Hematopoietic multipotent progenitor cell treated with erythropoietin and hydrocortisone succinate and interleukin-3 and kit ligand, for 4 days (in vitro differentiated cells): ENCODE measurements at regions not wholly inside any gene's neighbourhood (a gene's known extent, or its start where the extent isn't known, plus 50 kb on each side); places are given as distances from the start of the nearest gene placed in this dataset.
"Not testable (repeated sequence)": the region's sequence is repeated elsewhere in the genome, so short reads cannot be mapped to it uniquely, and the experiment has no call there.

Source experiments
- DNase-seq: peaks from one replicate; pipeline ENCODE4 v3.0.0-alpha.2; 2015

DNA sequence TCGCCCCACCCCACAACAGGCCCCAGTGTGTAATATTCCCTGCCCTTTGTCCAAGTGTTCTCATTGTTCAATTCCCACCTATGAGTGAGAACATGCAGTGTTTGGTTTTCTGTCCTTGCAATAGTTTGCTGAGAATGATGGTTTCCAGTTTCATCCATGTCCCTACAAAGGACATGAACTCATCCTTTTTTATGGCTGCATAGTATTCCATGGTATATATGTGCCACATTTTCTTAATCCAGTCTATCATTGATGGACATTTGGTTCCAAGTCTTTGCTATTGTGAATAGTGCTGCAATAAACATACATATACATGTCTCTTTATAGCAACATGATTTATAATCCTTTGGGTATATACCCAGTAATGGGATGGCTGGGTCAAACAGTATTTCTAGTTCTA is 132.7 kb downstream of the SNX10 start:
- not testable (repeated sequence) for DNase-seq

DNA sequence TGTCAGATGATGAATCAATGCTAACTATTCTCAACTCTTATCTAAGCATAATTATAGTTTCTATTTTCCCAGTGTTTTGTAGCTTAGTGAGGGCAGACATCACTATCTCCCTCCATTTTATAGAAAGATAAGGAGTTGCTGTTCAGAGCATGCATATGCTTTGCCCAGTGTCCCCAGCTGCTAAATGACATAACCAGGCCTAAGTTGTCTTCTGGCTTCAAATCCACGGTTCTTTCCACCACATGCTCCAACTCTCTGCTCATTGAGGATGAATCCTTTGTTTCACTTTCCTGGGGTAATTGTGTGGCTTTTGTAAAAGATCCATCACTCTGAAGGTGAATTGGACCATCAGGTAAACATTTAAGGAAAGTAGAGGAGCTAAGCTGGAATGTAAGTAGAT is 134.0 kb downstream of the SNX10 start:
- no peak for DNase-seq

DNA sequence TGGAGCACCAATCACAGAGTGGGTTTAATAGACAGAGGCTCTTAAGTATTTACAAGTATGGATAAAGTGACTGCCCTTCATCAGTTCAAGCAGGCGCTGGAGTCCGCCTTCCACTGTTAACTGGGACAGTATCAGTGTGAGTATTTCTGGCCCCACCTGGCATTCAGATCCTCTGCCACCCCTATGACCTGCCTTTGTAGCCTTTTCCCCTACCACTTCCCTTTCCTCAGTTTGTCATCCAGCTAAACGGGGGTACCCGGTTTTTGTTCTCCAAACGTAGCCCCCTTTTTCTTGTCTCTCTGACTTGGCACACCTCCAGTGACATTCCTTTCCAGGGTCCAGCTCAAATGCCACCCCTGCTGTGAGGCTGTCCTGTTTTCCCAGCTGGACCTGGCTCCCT is 134.4 kb downstream of the SNX10 start:
- DNase-seq: no peak

DNA sequence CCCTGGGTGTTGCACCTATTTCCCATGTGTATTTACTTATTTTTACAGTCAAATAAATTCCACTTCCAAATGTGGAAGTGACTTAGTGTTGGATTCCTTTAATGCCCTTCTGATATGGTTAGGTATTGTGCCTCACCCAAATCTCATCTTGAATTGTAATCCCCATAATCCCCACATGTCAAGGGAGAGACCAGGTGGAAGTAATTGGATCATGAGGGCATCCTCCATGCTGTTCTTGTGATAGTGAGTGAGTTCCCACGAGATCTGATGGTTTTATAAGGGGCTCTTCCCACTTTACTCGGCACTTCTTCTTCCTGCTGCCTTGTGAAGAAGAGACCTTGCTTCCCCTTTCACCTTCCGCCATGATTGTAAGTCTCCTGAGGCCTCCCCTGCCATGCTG is 136.9 kb downstream of the SNX10 start:
- DNase-seq: no peak

DNA sequence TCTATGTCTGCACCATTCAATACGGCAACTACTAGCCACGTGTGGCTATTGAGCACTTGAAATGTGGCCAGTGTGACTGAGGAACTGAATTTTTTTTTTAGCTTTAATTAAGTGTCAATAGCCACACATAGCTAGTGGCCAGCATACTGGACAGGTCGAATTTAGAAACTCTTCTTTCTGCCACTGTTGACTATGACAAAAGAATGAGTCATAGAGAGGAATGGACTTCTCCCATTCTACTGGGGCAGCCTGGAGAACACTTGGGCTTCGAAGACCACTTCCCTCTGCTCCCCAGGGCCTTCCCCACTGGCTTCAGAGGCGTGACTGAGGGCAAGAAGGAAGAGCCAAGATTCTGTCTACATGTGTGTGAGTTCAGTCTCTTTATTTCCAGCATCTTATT is 137.5 kb downstream of the SNX10 start:
- DNase-seq: no peak

DNA sequence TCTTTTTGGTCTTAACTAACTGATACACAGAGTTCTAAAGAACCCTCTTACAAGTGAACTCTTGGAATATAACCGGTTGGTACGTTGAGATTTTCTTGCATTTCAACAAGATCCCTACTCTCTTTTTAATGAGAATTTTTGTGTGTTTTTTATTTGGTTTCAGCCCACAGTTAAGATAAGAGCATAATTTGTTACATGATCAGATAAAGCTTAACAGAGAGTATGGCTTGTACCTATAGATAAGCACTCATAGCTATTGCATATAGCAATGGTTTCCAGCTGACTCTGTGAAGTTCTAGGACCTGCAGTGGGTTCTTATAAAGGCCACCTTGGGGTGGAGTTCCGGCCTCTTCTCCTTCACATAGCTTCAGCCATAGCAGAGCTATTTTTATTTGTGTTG is 143.3 kb downstream of the SNX10 start:
- peak; percentile 9 for DNase-seq

DNA sequence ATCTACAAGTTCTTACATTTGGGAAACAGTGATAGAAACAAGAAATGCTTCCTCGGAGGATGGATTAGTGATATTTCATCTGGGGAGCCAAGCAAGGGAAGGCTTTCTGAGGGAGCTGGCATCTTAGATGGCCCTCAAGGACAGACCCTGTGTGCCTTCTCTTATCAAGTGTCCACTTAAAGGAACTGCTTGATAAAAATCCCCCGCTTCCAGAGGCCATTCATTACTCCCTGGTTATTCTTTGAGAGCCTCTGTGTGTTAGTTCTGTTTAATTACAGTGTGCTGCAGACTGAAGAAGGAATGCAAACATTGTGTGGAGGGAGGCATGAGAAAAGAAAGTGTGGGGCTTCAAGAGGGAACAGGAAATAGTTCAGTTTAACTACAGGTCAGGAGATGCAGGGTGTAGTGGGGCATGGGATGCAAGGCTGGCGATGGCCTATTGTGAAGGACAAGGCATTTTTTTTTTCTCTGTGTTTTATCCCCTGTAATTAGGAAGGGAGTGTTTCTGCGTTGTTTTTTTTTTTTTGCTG is 145.4 kb downstream of the SNX10 start:
- DNase-seq: no peak

DNA sequence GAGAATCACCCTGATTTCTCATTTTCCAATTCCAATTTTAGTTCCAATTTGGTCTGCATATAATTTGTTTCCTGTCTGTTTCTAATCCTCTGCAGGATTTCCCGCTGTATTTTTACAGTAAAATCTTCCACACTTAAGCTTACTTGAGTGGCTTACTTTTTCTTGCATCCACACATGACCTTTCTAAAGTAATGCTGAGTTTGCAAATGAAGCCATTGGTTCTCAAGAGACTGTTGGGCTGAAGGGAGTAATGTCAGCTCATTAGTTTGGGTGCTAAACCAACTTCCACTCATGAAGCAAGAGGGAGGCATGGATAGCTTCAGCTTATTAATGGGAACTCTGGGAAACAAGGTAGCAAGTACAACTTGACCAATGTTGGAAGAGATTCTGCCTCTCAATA is 146.4 kb downstream of the SNX10 start:
- DNase-seq: no peak

DNA sequence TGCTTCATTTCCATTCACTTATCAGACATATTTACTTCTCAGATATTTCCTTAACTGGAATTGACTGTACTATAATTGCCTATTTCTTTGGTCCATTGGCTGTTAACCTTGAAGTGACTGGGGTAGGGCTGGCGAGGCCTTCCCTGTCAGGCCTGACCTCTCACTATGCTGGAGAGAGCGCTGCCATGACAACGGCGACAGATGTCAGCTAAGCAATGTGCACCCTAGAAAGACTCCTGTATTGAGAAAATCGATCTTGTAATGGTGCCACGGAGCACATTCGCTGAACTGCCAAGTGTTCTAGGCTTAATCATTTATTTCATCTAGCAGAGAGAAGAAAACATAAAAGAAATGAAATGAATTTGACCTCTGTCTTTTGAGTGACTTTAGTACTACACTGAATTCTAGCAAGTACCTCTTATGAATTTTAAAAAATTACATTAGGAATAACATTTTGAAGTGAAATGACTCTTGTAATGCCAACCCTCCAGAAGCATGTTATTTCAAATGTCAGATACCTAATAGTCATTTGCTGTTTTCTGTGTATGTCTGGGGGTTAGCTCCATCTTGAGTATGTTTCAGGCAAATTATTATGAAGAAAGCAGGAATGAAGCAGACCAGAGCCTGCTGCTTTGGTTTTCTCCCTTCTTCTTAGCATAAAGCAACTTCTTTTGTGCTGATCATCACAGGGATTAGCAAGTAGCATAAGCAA is 148.0 kb downstream of the SNX10 start:
- no peak for DNase-seq

DNA sequence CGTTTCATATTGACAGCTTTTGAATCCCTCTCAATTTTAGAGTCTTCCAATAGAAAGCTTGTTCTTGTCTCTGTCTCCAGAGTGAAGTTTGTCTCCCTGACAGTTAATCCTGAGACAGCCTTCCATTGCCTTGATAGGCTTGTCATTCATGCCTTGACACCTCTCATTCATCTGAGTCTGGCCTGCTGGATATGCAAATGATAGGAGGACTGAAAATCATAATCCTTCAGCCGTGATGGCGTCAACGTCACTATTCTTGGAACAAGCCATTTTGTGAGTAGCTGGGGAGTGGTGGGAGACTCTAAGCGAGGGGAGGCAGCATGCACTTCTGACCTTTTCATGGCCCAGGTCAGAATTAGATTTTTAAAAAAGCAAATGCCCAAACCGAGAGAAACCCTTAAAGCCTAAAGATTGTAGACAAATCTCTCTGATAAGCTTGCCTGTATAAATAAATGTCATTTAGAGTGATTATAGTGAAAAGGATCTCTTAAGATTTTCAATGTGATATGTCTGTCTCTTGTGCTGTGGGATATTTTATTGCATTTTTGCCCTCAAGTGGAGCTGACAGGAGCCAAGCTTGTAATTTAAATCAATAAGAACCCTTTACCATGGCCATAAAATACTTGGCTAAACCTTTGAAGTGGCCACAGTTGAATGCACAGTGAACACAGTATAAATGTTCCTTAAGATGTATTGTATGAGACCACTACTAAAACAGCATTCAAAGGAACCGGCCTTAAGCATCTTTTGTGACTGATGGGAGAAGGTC is 148.8 kb downstream of the SNX10 start:
- no peak for DNase-seq

DNA sequence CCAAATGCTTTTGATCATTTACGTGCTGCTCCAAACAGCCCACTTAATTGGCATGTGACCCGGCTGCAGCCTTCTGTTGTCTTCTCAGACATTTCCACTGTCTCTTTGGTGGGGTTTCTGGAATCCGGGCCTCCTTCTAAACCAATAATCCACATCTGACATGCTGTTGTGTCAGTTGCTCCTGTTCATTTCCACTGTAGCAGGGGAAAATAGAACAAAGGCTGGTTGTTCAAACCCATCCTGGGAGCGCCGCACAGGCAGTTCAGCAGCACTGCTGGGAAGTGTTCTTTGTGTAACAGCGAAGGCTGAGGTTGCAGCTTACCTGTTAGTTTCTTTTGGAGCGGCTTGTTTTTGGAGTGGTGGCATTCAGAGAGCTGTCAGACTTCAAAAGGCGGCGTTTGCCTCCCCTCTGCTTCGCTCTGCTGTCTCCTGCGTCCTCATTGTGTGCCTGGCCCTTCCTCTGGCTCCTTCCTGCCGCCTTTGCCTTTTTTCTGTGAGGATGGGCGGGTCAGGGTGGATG is 149.4 kb downstream of the SNX10 start:
- DNase-seq: no peak

DNA sequence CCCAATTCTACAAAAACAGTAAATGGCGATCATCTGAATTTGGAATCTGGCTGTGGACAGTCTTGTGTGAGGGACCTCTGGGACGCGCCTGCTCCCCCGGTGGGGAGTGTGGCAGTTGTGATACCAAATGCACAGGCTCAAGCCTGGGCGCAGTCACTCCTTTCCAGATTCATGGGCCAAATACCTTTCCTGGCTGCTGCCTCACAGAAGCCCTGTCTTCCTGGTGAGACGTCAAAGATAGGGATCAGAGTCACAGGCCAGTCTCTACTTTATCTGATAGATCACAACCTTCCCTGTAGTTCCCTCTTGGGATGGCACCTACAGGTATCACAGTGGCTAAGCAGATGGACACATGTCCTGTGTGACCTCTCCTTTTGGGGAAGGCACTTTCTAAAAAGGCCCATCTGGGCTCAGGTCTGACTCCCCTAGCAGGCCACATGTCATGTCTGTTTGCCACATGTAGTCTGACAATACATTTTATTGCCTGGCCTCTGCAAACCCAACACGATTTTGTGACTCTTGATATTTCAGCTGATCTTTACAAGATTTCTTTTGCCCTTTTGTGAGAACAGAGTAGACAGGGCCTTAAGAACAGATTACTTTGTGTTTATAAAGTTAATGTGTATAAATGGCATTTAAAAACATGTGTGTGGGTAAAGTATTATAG is 150.1 kb downstream of the SNX10 start:
- DNase-seq: no peak

DNA sequence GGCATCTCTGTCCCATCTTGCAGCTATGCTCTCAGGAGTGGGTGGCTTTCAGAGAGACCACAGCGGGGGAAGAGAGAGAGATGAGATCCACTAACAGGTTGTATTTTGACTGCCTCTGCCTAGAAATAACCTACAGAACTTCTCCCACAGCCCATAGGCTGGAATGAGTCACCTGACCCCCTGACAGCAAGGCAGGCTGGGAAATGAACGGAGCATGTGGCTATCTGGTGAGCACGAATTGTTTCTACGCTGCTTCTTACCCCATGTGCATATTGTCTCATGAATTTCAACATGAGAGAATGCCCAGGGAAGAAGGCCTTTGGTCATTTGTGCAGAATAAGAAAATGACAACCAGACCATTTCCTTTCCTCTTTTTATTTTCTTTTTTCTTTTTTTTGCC is 151.3 kb downstream of the SNX10 start:
- no peak for DNase-seq

DNA sequence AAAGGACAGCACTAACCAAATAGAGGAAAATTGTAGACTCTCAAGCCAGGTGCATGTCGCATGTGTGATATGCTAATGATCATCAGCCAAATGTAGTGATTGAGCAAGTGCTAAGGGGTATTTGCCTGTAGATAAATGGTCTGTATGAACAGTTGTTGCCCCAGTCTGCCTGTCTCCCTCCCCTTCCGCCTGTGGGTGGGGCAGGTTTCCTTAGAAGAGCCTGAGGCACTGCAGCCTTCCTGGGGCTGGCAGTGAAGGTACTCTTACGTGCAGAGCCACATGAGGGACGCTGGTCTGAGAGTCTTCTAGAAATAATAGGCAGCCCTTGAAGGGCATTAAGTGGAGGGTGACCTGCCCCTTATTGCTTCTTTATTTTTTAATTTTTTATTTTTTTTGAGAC is 152.1 kb downstream of the SNX10 start:
- no peak for DNase-seq

DNA sequence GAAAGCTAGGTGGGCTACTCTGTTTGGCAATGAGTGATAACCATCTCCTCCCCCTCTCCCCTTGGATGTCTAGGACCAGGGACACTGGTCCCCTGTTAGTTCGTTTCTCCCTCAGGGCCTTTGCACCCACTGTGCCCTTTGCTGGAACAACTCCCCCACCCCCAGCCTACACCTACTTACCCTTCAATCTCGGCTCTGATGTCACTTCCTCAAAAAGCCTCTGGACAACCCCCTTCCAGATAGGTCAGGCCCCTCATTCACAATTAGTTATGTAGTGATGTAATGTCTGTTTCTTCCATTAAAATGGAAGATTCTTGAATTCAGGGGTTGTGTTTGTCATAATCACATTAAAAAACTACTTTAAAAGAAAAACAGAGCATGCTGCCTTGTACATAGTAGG is 152.9 kb downstream of the SNX10 start:
- peak; percentile 22 for DNase-seq

DNA sequence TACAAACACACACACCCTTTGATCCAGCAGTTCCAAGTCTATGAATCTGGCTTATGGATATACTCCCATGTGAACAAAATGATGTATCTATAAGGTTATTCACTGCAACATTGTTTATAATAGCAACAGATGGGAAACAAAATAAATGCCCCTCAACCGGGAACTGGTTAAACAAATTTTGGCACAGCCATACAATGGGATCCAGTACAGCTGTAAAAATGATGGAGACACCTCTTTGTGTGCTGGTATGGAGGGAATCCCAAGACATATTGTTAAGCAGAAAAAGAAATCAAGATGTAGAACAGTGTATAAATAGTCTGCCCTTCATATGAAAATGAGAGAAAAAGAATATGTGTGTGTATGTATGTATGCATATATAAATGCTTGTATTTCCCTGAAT is 155.5 kb downstream of the SNX10 start:
- no peak for DNase-seq

DNA sequence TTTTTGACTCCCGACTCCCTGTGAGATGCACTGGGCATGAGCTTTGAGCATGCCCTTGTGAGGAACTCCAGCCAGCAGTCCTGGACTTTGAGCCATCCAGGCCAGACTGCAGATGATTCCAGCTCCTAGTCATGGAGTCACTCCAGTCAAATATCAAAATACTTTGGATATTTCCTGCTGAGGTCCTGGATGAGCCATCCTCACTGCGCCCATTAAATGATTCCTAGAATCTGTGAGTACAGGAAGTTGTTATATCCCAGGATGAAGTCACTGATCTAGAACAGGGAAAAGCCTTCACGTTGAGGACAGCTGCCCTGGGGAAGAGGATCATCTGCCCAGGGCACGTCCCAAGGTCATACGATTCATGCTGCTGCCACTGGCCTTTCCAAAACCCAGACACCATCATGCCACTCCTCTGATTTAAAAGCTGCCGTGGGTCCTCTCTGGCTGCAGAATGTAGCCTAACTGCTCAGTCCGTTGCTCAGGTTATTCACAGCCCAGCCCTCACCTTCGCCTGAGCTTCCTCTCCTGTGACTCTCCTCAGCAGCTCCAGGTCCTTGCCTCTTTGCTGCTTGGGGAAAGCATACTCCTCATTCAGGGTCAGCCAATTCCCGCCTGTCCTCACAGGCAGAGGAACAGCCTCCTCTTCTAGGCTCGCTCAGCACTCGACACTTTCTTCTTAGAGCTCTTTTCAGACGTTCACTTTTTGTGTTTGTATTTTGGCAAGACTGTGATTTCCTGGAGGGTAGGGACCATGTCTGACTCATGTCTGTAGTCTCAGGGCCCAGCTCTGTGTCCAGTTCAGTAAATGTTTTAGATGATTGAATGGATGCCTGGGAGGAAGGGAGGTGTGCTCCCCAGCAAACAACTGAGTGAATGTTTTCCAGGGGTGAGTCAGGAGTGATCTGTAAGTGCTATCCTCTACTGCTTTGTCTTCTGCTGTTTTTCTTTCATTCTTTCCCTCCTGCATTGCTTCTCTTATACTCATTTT is 157.8 kb downstream of the SNX10 start:
- no peak for DNase-seq

DNA sequence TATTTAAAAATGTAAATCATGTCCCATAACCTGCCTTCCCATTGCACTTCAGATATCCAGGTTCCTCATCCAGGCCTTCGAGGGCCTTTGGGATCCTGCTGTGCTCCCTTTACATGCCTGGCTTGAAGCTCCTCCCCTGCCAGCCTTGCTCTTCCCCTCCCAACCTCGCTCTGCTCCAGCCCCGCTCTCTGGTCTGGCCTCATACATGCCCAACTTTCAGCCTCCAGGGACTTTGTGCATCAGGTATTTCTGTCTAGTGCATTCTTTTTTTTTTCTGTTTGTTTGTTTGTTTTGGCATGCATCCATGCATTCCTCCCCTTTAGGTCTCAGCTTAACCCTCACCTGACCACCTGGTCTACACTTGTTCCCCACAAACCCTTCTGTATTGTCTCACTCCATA is 160.3 kb downstream of the SNX10 start:
- DNase-seq: no peak

DNA sequence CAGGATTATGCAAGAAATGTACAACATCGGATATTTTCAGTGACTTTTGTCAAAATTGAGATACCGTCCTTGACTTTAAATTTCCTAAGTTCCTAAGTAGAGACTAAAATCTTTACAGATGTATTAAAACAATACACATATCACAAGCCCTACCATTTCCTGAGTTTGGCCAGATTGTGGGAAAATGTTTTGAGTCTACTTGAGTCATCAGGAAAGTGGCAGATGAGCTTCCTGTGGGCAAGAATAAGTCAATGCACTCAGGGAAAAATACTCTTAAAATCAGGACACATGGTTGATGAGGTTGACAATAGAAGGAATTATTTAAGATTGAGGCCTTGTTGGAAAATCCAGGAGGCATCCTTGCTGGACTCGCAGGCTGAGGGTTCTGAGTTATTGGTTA is 162.5 kb downstream of the SNX10 start:
- DNase-seq: no peak

DNA sequence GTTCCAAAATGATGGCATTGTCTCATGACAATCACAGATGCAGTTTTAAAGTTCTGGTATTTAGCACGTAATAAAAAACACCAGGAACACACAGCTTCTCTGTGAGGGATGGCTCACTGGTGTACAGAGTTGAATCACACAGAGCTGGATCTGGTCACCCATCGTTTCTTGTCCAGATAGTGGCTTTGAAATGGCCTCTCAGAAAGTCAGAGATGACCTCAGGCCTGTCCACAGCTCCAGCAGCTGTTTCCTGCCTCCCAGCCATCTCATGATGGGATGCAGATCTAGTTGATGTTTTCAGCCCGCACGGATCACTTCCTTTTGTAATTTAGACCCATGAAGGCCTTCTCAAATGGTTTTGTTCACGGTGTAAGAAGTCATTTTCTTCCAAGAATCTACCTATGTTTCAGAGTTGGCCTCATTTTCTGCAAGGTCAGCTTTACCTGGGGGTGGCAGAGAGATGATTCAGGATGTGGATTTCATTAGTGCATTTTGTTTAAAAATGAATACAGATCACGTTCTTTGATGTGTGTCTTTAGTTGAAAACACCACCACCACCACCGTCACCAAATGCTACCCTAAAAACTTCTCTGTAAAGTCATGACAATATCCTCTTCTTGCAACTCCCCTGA is 166.2 kb downstream of the SNX10 start:
- no peak for DNase-seq

DNA sequence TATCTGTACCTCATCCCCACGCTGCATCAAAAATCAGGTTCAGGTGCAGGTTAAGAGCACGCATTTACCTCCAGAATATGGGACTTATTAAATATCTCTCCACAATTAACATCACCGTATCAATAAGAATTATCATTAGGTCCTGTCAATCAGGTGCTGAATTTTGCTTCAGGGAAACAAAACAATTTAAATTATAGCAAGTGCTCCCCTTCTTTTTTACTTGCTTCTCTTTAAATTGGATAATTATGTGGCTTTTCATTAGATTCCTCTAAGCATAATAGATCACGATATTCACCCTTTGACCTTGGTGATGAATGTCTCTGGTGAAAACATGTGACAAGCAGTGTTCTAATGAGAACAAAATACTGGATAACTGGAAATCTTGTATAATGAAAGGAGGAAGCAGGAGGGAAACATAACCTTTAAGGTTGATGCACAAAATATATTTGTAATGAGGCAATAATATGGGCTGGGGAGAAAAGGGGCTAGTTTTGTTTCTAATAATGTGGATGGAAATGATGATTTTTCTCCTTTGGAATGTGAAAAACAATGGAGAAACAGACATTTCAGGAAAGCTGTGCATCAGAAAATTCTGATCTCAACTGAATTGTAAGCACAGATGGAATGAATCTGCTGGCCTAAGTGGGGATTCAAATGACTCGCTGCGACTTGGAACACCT is 166.9 kb downstream of the SNX10 start:
- DNase-seq: no peak
